Coronary artery (tissue), 2 donors: ENCODE measurements at regions not wholly inside any gene's neighbourhood (a gene's known extent, or its start where the extent isn't known, plus 50 kb on each side); places are given as distances from the start of the nearest gene placed in this dataset.

Experiments used
- DNase-seq: peaks from one replicate; pipeline ENCODE4 v3.0.0-alpha.2; 2017; ENCODE audit warnings: low spot score
- H3K27ac ChIP-seq, 2 donors: fragments of 200-600 bp; sonication (generic); one replicate each; pipeline ENCODE4 v1.5.1; 2016 to 2019
- H3K4me3 ChIP-seq: fragments of 200-600 bp; sonication (generic); 2 replicates; pipeline ENCODE4 v1.5.1; 2016; ENCODE audit warnings: mild to moderate bottlenecking, moderate library complexity
- CTCF ChIP-seq: fragments of 200-600 bp; sonication (generic); IDR thresholded peaks from one replicate; pipeline ENCODE4 v1.5.1; 2019; ENCODE audit warnings: antibody characterized with exemption

- Histone ChIP-seq H3K4me3 (no peak overlapping the region), H3K27ac (no peak overlapping the region)
- no peak for DNase-seq
- TF ChIP-seq CTCF = no peak
These were observed 109.0 kb upstream of the KL start for GRCh38 chr13:32907211-32907610.

- H3K4me3 ChIP-seq = no peak overlapping the region
- TF ChIP-seq CTCF = no peak
These were observed 105.7 kb upstream of the KL start for GRCh38 chr13:32910530-32910929.

GRCh38 chr13:32911506-32911905 is 104.7 kb upstream of the KL start:
- H3K4me3 ChIP-seq = no peak overlapping the region
- DNase-seq = no peak
- TF ChIP-seq CTCF = no peak
- no peak overlapping the region for H3K27ac ChIP-seq

More at GRCh38 chr13:32910530-32910929, 105.7 kb upstream of the KL start:
- H3K27ac ChIP-seq = no peak overlapping the region
- no peak for DNase-seq

- DNase-seq = no peak
- no peak for TF ChIP-seq CTCF
- Histone ChIP-seq H3K4me3 (no peak overlapping the region), H3K27ac (no peak overlapping the region)
These were observed 101.5 kb upstream of the KL start for GRCh38 chr13:32914686-32915085.

GRCh38 chr13:32917504-32917903 is 98.7 kb upstream of the KL start:
- Histone ChIP-seq H3K4me3 (no peak overlapping the region), H3K27ac (no peak overlapping the region)
- no peak for DNase-seq
- no peak for TF ChIP-seq CTCF

- TF ChIP-seq CTCF = no peak
- DNase-seq = no peak
- Histone ChIP-seq H3K27ac (no peak overlapping the region), H3K4me3 (no peak overlapping the region)
These were observed 92.5 kb upstream of the KL start for GRCh38 chr13:32923725-32924124.

- Histone ChIP-seq H3K4me3 (no peak overlapping the region), H3K27ac (no peak overlapping the region)
- TF ChIP-seq CTCF = no peak
- no peak for DNase-seq
These were observed 91.3 kb upstream of the KL start for GRCh38 chr13:32924886-32925285.
